GM19025 (cell line): ENCODE measurements at regions not wholly inside any gene's neighbourhood (a gene's known extent, or its start where the extent isn't known, plus 50 kb on each side); places are given as distances from the start of the nearest gene placed in this dataset.
"Not testable (repeated sequence)": the region's sequence is repeated elsewhere in the genome, so short reads cannot be mapped to it uniquely, and the experiment has no call there.

ENCODE experiments used
- ATAC-seq: cut with Tn5 transposase; IDR thresholded peaks from one replicate; pipeline ENCODE4 v1.9.1; 2021; ENCODE audit warnings: mild to moderate bottlenecking, low read depth, moderate library complexity; ENCODE audit not compliant: unreplicated experiment

GRCh38 chr14:106507354-106507753 lies 981.0 kb downstream of the TMEM121 start:
- ATAC-seq = no peak

GRCh38 chr14:106508216-106508615 lies 981.8 kb downstream of the TMEM121 start:
- ATAC-seq = no peak

GRCh38 chr14:106509176-106509575 lies 982.8 kb downstream of the TMEM121 start:
- ATAC-seq = no peak

- no peak for ATAC-seq
Measured at GRCh38 chr14:106509807-106510206, 983.4 kb downstream of the TMEM121 start.

GRCh38 chr14:106511006-106511799 lies 984.8 kb downstream of the TMEM121 start:
- ATAC-seq = no peak

- ATAC-seq = no peak
Measured at GRCh38 chr14:106511800-106512198, 985.4 kb downstream of the TMEM121 start.

- no peak for ATAC-seq
Measured at GRCh38 chr14:106513302-106513701, 986.9 kb downstream of the TMEM121 start.

- no peak for ATAC-seq
Measured at GRCh38 chr14:106518054-106518943, 991.9 kb downstream of the TMEM121 start.

DNA sequence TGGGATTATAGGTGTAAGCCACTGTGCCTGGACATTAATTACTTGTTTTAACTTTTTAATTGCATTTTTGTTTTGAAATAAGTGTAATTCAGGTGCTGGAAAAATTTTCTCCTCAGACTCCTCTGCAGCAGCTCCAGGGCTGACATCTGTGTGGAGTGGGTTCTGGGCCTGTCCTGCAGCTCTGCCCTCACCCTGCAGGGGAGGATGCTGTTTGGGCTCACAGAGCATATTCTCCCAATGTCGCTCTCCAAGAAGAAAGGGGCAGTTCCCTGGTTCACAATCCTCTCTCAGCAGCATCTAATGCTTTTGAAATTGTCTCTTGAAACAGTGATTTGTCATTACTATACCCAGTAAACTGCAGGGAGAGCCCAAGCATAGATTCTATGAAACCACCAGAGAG lies 995.7 kb downstream of the TMEM121 start:
- ATAC-seq = not testable (repeated sequence)

- no peak for ATAC-seq
Measured at GRCh38 chr14:106522990-106523389, 996.6 kb downstream of the TMEM121 start.

GRCh38 chr14:106528717-106529116 lies 1002.3 kb downstream of the TMEM121 start:
- ATAC-seq = no peak

- no peak for ATAC-seq
Measured at GRCh38 chr14:106530031-106530422, 1003.6 kb downstream of the TMEM121 start.

DNA sequence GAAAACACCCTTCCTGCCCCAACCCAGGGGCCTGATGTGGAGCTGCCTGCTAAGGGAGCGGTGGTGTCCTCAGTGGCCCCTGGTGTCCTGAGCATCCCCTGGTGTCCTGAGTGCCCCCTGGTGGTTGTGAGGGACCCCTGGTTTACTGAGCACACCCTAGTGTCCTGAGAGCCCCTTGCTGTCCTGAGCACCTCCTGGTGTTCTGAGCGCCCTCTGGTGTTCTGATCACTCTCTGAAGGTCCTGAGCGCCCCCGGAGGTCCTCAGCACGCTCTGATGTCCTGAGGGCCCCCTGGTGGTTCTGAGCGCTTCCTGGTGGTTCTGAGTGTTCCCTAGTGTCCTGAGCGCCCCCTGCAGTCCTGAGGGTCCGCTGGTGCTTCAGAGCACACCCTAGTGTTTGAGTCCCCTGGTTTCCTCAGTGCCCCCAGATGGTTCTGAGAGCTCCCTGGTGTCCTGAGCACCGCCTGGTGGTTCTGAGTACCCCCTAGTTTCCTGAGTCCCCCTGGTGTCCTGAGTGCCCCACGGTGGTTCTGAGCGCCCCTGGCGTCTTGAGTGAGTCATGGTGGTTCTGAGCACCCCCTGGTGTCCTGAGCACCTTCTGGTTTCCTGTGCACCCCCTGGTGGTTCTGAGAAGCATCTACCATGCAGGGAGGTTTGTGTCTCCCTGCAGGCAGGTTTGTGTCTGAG lies 1004.2 kb downstream of the TMEM121 start:
- ATAC-seq = no peak

DNA sequence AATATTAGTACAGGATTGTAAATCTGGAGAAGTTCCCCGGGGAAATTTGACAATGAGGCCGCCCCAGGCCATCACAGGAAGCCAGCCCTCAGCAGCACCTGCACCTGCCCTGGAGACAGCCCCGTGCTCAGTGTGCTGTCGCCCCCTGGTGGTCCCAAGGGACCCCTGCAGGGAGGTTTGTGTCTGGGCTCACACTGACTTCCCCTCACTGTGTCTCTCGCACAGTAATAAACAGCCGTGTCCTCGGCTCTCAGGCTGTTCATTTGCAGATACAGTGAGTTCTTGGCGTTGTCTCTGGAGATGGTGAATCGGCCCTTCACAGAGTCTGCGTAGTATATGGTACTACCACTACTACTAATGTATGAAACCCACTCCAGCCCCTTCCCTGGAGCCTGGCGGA lies 1011.2 kb downstream of the TMEM121 start:
- not testable (repeated sequence) for ATAC-seq

DNA sequence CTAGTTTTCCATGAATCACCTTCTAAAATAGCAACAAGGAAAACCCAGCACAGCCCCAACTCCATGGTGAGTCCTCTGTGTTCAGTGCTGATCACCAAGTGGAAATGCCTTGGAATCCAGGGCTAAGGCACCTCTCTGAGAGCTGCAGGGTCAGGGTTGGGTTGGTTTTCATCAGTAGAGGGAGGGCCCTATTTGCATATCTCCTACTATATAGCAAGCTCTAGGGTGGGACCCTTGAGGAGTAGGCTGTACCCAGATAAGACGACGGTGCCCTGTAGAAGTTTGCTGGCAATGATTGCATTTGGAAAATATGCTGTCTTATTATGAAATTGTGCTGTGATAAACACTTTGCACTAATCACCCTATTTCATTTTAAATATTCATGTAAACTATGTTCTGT lies 1011.8 kb downstream of the TMEM121 start:
- ATAC-seq = no peak

GRCh38 chr14:106547735-106548434 lies 1021.5 kb downstream of the TMEM121 start:
- no peak for ATAC-seq

- no peak for ATAC-seq
Measured at GRCh38 chr14:106549064-106549463, 1022.7 kb downstream of the TMEM121 start.

DNA sequence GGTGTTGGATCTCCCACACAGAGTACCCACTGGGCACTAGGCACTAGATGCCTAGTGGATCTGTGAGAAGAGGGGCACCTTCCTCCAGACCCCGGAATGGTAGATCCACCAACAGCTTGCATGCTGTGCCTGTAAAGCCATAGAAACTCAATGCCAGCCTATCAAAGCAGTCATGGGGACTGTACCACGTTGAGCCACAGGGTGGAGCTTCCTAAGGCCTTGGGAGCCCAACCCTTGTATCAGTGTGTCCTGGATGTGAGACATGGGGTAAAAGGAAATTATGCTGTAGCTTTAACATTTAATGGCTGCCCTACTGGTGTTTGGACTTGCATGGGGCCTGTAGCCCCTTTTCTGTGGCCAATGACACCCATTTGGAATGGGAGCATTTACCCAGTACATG lies 1024.9 kb downstream of the TMEM121 start:
- ATAC-seq = no peak

DNA sequence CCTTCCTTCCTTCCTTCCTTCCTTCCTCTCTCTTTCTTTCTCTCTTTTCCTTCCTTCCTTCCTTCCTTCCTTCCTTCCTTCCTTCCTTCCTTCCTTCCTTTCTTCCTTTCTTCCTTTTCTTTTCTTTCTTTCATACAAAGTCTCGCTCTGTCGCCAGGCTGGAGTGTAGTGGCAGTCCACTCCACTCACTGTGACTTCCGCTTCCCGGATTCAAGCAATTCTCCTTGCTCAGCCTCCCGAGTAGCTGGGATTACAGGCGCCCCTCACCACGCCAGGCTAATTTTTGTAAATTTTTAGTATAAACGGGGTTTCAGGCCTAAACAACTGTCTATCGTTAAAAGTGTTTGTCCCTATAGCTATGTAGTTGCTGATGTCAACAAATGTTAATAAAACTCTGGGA lies 1029.8 kb downstream of the TMEM121 start:
- ATAC-seq = not testable (repeated sequence)

DNA sequence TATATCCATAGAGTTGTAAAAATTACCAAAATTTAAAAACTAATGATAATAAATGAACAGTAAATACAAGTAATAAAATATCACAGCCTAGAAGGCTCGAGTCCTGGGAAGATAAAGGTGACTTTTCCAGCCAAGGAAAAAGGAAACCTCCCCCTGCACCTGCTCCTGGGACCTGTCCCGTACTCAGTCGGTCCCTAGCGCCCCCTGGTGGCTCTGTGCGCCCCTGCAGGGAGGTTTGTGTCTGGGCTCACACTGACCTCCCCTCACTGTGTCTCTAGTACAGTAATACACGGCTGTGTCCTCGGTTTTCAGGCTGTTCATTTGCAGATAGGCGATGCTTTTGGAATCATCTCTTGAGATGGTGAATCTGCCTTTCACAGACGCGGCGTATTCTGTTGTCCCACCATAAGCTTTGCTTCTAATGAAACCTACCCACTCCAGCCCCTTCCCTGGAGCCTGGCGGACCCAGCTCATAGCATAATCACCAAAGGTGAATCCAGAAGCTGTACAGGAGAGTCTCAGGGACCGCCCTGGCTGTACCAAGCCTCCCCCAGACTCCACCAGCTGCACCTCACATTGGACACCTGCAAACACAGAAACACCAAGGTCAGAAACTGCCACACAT lies 1030.4 kb downstream of the TMEM121 start:
- no peak for ATAC-seq
